ENCODE measurements at regions not wholly inside any gene's neighbourhood (a gene's known extent, or its start where the extent isn't known, plus 50 kb on each side); places are given as distances from the start of the nearest gene placed in this dataset.
A peak's percentile ranks its signal among the peaks of the same experiment; 100 is the strongest.
"Not testable (repeated sequence)": the region's sequence is repeated elsewhere in the genome, so short reads cannot be mapped to it uniquely, and the experiment has no call there.

DNA sequence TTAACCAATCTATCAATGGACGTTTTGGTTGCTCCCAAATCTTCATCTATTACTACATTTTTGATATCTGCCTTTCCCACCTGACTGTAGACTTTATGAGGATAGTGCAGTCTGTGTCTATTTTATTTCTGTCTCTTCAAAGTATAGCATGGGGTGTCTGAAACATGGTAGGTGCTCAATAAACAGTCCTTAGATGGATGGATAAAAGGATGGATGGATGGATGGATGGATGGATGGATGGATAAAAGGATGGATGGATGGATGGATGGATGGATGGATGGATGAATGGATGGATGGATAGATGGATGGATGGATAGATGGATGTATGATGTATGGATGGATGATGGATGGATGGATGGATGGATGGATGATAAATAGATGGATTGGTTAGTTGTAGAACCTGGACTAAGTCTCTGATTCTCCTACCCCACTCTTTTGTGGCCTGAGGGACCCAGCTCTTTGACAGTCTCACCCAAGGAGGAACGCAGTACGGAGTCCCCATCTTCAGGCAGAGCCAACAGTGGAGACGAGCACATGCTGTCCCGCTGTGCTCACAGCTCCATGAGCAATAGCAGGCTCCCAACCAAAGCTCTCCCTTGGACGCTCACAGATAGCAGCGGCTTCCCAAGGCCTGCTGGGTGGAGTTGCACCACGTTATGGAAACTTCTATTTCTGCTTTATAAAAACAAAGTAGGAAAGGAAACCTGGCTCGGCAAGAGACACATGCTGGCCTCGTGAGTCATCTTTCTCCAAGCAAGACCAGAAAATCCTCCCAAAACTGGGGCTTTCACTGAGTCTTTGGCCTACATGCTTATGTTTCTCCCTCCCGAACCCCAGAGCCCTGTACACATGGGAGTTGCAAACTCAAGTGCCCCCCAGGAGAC, 448.0 kb downstream of the MIAT start:
- DNase-seq, result no peak

GRCh38 chr22:27106985-27107384, 449.6 kb downstream of the MIAT start:
- DNase-seq, result no peak

GRCh38 chr22:27107386-27107785, 450.0 kb downstream of the MIAT start:
- DNase-seq, result no peak

DNA sequence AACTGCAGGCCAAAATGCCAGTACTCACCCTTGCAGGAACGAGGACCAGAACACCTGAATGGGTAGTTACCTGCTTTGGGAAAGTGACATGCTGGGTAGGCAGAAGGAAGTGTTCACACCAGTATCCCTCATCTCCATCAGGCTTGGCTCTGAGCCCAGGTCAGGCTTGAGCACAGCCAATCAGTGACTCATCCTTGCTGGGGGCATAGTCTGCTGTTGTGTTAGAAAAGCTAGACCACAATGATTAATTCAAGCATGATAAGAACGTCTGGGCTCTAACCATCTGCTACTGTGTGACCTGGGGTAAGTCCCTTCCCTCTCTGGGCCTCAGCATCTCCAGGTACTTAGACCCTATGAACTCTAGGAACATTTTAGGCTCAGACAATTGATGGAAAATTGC, 450.4 kb downstream of the MIAT start:
- DNase-seq, result no peak

GRCh38 chr22:27108425-27109114, 451.2 kb downstream of the MIAT start:
- no peak for DNase-seq

DNA sequence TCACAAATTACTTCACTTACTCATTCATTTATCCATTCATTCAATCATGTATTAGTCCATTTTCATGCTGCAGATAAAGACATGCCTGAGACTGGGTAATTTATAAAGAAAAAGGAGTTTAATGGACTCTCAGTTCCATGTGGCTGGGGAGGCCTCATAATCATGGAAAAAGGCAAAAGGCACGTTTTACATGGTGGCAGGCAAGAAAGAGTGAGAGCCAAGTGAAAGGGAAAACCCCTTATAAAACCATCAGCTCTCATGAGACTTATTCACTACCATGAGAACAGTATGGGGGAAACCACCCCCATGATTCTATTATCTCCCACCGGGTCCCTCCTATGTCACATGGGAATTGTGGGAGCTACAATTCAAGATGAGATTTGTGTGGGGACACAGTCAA, 452.0 kb downstream of the MIAT start:
- not testable (repeated sequence) for DNase-seq

- DNase-seq, result no peak
Observed at GRCh38 chr22:27110665-27111451, 453.5 kb downstream of the MIAT start.

GRCh38 chr22:27111796-27112672, 454.6 kb downstream of the MIAT start:
- no peak for DNase-seq

GRCh38 chr22:27113211-27113635, 455.8 kb downstream of the MIAT start:
- peak; percentile 18 for DNase-seq

GRCh38 chr22:27113641-27114040, 456.3 kb downstream of the MIAT start:
- no peak for DNase-seq

DNA sequence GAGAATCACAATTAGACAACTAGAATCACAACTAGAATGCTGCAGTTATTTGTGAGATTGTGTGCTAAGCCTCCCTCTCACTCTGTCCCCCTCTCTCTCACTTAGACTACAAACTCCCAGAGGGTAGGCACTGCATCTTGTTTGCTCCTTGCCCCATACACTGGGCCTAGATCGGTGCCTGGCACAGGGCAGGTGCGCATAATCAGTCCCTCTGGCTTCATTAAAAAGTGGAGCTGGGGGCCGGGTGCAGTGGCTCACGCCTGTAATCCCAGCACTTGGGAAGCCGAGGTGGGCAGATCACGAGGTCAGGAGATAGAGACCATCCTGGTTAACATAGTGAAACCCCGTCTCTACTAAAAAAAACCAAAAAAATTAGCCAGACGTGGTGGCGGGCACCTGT, 456.8 kb downstream of the MIAT start:
- no peak for DNase-seq

DNA sequence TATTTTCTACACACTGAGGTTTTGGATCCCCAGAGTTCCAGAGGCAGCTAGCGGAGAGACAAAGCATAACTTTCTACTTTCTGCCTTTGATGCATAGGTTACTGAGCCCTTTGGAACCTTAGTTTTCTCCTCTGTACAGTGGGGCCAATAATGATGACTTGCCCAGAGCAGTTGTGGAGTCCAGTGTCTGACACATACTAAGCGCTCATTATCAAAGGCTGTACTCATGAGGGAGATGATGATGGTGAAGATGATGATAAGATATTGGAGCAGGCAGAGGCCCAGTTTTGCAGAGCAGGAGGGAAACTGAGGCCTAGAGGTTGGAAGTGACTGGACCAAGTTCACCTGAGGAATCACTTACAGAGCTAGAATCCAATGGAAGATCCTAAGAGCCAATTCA, 458.0 kb downstream of the MIAT start:
- no peak for DNase-seq

GRCh38 chr22:27115816-27116256, 458.4 kb downstream of the MIAT start:
- DNase-seq, result no peak

DNA sequence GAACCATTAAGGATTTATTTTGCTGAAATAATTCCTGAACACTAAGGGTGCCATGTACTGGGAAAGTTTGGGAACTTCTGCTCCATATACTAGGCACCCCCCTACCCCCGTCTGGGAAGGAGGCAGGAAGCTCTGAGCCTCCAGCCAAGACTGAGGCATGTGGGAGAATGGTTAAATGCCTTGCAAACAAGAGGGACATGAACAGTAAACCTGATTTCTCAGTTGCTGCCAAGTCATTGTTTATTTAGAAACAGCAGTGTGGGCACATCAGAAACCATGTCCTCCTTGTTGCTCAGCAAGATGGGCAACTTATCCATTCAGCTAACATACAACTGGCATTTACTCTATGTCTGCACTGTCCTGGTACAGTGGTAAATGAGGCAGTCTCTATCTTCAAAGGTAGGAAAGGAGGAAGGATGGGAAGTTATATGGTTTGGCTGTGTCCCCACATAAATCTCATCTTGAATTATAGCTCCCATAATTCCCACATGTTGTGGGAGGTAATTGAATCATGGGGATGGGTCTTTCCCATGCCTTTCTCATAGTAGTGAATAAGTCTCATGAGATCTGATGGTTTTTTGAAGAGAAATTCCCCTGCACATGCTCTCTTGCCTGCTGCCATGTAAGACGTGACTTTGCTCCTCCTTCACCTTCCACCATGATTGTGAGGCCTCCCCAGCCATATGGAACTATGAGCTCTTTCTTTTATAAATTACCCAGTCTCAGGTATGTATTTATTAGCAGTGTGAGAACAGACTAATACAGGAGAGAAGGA, 459.1 kb downstream of the MIAT start:
- no peak for DNase-seq

DNA sequence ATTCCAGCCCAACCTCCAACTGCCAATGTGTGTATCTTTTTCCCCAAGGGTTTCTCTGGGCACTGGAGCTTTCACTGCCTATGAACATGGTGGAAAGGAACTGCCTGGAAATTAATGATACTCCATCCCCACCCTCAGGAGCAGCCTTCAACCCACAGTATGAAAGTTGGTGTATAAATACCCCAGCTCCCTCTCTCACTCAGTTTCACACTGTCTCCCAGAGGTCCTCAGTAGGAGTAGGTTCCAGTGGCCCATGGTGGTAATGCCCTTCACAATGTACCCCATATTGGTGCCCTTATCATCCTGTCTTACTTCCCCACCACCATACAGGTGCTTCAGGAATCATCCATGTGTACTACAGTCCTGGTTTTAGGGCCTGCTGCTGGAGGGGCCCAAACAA, 462.6 kb downstream of the MIAT start:
- no peak for DNase-seq

DNA sequence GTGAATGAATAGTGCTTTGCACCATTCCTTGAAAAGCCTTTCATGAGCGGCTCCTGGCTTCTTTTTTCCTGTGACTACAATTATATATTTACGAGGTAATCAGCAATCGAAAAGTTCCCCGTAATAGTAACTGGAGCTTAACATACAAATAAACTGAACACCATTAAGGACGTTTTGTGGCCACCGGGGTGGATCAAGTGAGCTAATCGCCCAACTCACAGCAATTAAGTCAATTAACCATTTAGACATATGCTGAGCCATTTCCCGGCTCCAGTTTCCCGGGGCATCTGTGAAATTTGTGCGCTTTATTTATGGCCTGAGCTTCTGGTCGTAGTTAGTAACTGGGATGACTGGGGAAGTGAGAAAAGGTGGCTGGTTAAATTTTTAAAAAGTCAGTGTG, 465.2 kb downstream of the MIAT start:
- DNase-seq, result no peak

DNA sequence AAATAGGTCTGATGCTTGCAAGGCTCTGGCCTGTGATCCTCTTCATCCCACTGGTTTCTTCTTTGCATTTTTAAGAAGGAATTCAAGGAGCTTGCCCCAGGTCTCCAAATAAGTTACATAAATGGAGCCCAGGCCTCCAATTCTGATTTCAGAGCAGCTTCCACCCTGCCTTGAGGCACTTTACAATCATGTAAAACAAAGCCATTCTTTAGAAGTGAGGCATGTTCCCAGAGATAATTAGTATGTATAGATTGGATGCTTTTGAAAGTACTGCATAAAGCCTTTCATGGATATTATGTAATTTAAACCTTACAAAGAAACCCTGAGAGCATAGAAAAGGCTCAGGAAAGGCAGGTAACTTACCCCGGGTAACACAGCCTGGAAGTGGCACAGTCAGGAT, 466.5 kb downstream of the MIAT start:
- DNase-seq, result no peak

DNA sequence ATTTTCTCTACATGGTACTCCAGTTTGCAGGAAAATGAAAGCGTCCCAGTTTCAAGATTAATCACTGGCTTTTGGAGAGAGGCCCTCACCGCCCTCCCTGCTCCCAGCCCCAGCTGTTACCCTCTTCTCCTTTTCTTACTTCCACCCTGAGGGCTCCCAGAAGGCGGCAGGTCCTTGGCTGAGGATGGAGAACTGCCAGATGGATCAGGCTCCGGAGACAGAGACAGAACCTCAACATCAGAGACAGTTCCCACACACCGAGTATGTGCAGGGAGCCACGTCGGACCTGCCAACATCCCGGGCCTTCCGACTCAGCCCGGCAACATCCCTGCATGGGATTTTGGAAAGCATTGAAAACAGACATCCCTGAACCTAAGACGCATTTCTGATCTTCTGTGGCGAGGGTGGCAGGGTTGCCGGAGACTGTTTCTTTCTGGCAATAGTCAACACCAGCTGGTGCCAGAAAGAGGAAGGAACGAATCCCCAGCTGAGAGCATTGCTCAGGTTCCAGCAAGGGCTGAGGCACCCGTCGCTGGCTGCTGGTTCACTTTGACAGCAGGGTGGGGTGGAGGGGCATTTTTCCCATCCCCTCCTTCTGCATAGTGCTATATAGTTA, 467.1 kb downstream of the MIAT start:
- DNase-seq, result no peak

GRCh38 chr22:27125539-27125938, 468.2 kb downstream of the MIAT start:
- no peak for DNase-seq

DNA sequence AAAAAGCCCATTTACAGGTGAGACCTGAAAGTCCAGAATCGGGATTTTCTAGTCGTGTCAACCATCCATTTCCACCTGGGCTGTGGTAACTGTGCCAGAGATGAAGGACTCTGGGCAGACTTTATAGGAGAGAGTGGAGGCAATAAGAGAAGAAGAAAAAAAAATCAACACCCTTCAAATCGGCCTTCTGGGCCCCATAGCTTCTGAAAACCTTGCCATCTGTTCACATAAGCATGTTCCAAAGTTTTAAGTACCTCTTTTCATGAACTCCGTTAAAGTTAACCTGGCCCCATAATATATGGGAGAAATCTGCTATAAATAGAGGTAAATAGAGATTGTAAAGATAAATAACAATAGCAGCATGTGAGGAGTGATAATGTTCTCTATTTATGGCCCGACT, 470.5 kb downstream of the MIAT start:
- DNase-seq, result no peak

DNA sequence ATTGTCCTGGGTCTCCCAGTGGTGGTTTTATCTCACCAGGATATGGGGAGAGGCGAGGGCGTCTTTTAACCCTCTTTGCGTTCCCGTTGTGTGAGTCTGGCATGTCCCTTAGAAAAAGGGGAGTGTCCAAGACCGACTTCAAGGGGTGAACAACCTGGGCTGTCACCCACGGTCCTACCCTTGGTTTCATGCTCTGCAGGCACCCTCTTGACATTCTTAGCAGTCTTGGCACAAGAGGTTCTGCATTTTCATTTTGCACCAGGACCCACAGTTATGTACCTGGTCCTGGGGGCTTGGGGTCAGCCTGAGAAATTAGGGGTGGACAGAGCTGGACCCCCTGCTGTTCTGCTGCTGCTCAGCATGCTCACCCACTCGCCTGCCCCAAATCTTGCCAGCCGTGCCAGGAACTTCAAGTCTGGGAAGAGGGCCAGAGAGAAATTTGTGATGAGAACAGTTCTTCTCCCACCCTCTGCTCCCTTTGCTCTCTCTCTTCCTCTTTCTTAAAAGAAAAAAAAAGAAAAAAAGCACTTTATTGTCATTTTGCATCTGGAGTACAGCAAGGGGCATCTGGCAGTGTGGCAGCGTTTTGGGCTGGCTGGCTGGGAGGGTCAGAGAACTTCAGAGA, 471.2 kb downstream of the MIAT start:
- DNase-seq, result no peak
